T47D (cell line): ENCODE measurements at regions not wholly inside any gene's neighbourhood (a gene's known extent, or its start where the extent isn't known, plus 50 kb on each side); places are given as distances from the start of the nearest gene placed in this dataset.
"Not testable (repeated sequence)": the region's sequence is repeated elsewhere in the genome, so short reads cannot be mapped to it uniquely, and the experiment has no call there.

ENCODE experiments used
- DNase-seq, 2 experiments: peaks; one replicate each; pipeline versions ENCODE4 v3.0.0 to v3.0.0-alpha.2; 2011 to 2012; ENCODE audit warnings: low read depth in 1 of 2, low spot score in 1 of 2
- JUND ChIP-seq: IDR thresholded peaks from 2 replicates; pipeline ENCODE4 v1.6.1; 2012; ENCODE audit warnings: low read depth
- in situ Hi-C: cut with HindIII; loops from 2 replicates; pipeline ENCODE4 v1.10.0; 2016; ENCODE audit warnings: low sequenced_read_pairs, low pct_unique_long_range_greater_than_20kb

- DNase-seq: peak; percentile 25 to 69
- in situ Hi-C loops: no loop called here
- no peak for TF ChIP-seq JUND
Observed at GRCh38 chr2:16773080-16773713, 107.6 kb upstream of the CYRIA start.

- DNase-seq: no peak
- no peak for TF ChIP-seq JUND
- in situ Hi-C loops: no loop called here
Observed at GRCh38 chr2:16767789-16768476, 102.3 kb upstream of the CYRIA start.

DNA sequence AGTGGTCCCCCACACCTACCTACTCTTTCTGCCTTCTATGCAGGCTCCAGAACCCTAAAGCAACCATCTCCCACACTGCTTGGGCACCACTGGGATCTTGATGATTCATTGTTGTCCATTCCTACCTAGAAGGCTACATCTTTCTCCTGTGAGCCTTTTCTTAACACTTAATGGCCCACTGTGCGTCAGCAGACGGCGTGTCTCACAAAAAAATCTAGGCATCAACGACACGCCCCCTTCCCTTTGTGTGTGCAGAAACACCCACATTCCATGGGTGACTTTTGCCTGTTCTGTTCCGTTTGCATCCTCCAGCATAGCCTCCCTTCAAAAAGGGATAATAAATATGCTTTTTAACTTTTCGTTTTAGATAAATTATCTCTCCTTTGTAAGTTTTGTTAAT is 99.7 kb upstream of the CYRIA start:
- TF ChIP-seq JUND: no peak
- DNase-seq: no peak
- in situ Hi-C loops: no loop called here

DNA sequence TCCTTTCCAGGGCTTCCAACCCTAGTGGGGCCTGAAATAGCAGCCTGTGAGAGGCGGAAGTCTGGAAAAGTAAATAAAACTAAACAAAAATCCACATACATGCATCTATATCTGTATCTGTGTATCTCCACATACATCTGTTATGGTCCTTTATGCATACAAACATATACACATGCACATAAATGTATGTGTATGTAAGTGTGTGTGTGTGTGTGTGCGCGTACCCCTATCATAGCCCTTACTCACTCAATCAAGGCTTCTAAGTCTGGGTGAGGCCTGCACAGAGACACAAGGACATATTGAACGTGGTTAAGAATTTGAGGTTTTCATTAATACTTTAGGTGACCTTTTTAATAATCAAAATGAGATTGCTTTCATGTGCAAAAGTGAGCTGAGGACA is 98.9 kb upstream of the CYRIA start:
- in situ Hi-C loops: no loop called here
- no peak for TF ChIP-seq JUND
- DNase-seq: no peak

DNA sequence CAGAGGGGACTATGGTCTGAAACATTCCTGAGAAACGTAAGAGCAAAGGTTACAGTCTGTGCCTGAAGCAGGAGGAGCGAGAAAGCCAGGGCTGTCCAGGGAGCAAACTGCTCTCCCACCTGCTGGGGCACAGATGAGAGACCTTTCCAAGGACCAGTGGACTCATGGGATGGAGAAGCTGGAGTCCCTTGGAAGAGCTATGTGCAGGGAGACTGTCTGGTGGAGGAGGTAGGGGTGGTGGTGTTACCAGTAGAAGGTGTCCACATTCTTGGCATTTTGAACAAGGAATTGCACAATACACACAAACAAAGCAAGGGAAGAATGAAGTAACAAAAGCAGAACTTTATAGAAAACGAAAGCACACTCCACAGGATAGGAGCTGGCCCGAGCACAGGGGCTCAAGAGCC is 97.9 kb upstream of the CYRIA start:
- in situ Hi-C loops: no loop called here
- TF ChIP-seq JUND: no peak
- peak in 1 of 2 experiments; percentile 59 for DNase-seq

- in situ Hi-C loops: no loop called here
- peak in 1 of 2 experiments; percentile 6 for DNase-seq
- no peak for TF ChIP-seq JUND
Observed at GRCh38 chr2:16763056-16763455, 97.4 kb upstream of the CYRIA start.

- TF ChIP-seq JUND: no peak
- in situ Hi-C loops: no loop called here
- DNase-seq: no peak
Observed at GRCh38 chr2:16760426-16760825, 94.8 kb upstream of the CYRIA start.

GRCh38 chr2:16756831-16757644 is 91.4 kb upstream of the CYRIA start:
- in situ Hi-C loops: no loop called here
- DNase-seq: peak; percentile 24 to 63
- no peak for TF ChIP-seq JUND

GRCh38 chr2:16755442-16755841 is 89.8 kb upstream of the CYRIA start:
- no peak for TF ChIP-seq JUND
- DNase-seq: no peak
- in situ Hi-C loops: no loop called here

DNA sequence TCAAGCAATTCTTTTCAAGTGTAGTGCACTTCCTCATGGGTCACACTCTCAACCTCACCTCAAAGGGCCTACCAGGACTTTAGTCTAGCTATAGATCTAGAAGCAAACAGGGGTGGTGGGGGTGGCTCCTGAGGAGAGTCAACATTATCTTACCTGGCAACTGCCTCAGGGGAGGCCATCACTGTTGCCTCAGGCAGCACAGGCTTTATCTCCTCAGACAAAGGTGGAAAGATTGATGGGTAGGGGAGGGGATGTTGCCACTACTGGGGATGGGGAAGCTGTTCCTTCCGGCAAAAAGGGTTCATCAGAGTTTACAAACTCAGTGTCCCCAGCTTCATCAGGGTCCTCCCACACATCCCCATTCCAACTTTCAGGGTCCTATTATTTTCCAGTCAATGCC is 87.4 kb upstream of the CYRIA start:
- in situ Hi-C loops, DNase-seq: not testable (repeated sequence)

GRCh38 chr2:16750925-16751214 is 85.2 kb upstream of the CYRIA start:
- in situ Hi-C loops, DNase-seq: not testable (repeated sequence)

- TF ChIP-seq JUND: no peak
- in situ Hi-C loops: no loop called here
- no peak for DNase-seq
Observed at GRCh38 chr2:16750175-16750924, 84.7 kb upstream of the CYRIA start.

GRCh38 chr2:16748511-16749266 is 83.1 kb upstream of the CYRIA start:
- in situ Hi-C loops, DNase-seq: not testable (repeated sequence)
